Adrenal gland (tissue), 5 donors: ENCODE measurements at regions not wholly inside any gene's neighbourhood (a gene's known extent, or its start where the extent isn't known, plus 50 kb on each side); places are given as distances from the start of the nearest gene placed in this dataset.

Source experiments
- POLR2A ChIP-seq, 2 donors: fragments of 450-650 bp; IDR thresholded peaks; one replicate each; pipeline ENCODE4 v1.6.1; 2017; ENCODE audit warnings: antibody characterized with exemption in 2 of 2, mild to moderate bottlenecking in 2 of 2, moderate library complexity in 1 of 2
- TF ChIP-seq, protein P1 (sequence below), 6 experiments: fragments of 450-650 bp in 4 of 6; fragments of 200-600 bp in 2 of 6; sonication (generic) in 1 of 6; IDR thresholded peaks; 1 replicate in 5 of 6; 2 replicates in 1 of 6; pipeline versions ENCODE4 v1.5.1 to v1.8.0; 2016 to 2021; ENCODE audit warnings: antibody characterized with exemption in 6 of 6, mild to moderate bottlenecking in 2 of 6, moderate library complexity in 1 of 6
- donor health status: DM: no; HTN: no; CAD: no.

DNA sequence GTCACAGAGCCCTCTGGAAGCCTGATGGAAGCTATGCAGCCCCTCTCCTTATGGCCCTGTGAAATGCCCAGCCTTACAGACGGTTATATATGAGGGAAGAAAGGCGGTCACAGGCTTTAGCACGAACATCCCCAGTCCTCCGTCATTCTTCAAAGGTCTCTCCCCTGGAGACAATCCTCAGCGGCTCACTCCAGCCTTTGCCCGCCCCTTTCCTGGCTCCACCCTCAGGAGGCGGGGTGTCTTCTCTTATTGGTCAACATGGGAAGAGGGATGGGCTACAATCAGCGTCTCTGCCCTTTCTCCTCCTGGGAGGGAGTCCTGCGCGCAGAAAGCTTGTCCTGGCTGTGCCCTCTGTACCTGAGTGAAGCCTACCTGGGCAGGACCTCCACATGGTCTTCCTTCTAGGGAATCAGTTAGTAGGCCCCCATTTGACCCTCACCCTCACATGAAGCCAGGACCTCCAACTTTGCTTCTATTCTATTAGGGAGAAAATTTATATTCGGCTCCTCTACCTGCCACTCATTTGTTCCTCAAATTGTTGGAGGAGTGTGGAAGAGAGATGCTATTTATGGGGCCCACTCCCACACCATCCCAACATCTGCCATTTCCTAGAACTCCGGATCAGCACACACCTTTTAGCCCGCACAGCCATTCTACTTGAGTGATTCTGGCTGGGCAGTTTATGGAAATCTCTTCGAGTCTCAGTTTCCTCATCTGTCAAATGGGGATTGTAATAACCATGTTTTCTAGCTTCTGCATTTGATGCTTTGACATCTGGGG, 112.9 kb upstream of the SLC6A11 start:
- TF ChIP-seq, protein P1, sequence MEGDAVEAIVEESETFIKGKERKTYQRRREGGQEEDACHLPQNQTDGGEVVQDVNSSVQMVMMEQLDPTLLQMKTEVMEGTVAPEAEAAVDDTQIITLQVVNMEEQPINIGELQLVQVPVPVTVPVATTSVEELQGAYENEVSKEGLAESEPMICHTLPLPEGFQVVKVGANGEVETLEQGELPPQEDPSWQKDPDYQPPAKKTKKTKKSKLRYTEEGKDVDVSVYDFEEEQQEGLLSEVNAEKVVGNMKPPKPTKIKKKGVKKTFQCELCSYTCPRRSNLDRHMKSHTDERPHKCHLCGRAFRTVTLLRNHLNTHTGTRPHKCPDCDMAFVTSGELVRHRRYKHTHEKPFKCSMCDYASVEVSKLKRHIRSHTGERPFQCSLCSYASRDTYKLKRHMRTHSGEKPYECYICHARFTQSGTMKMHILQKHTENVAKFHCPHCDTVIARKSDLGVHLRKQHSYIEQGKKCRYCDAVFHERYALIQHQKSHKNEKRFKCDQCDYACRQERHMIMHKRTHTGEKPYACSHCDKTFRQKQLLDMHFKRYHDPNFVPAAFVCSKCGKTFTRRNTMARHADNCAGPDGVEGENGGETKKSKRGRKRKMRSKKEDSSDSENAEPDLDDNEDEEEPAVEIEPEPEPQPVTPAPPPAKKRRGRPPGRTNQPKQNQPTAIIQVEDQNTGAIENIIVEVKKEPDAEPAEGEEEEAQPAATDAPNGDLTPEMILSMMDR (IDR thresholded peaks at IDR 0.05) = no peak
- TF ChIP-seq POLR2A (IDR thresholded peaks at IDR 0.05) = no peak
